Amygdala (tissue), 56 donors: ENCODE measurements at regions not wholly inside any gene's neighbourhood (a gene's known extent, or its start where the extent isn't known, plus 50 kb on each side); places are given as distances from the start of the nearest gene placed in this dataset.

ENCODE experiments used
- DNase-seq, 56 donors: peaks; one replicate each; lab custom pipeline; 2025; lab: John Stamatoyannopoulos, UW

GRCh38 chr22:34122042-34122441 lies 201.8 kb upstream of the LARGE1 start:
- DNase-seq = no peak

GRCh38 chr22:34129691-34130486 lies 209.6 kb upstream of the LARGE1 start:
- no peak for DNase-seq

- DNase-seq = no peak
Observed at GRCh38 chr22:34135749-34136148, 215.5 kb upstream of the LARGE1 start.

DNA sequence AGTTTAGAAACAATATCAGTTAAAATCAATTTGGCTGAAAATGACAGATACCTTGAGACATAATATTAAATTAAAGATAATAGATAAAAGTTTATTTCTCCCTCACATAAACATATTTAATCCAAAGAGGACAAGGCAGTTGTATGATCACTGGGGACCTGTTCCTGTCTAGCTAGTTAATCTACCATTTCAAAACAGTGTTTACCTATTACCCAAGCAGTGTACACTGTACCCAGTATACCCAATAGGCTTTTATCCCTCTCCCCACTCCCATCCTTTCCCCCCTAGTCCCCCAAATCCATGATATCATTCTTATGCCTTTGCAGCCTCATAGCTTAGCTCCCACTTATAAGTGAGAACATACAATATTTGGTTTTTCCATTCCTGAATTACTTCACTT lies 229.7 kb upstream of the LARGE1 start:
- no peak for DNase-seq

DNA sequence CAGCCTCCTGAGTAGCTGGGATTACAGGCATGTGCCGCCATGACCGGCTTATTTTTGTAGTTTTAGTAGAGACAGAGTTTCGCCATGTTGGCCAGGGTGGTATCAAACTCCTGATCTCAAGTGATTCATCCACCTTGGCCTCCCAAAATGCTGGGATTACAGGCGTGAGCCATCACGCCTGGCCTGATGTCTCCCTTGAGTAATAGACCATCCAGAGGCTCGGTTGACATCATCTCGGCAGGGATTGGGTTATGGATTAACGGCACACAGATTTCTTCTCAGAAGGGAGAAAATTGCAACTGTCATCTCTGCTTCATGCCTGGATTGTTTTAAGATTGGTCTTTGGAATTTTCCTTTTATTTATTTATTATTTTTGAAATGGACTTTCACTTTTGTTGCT lies 239.2 kb upstream of the LARGE1 start:
- no peak for DNase-seq

DNA sequence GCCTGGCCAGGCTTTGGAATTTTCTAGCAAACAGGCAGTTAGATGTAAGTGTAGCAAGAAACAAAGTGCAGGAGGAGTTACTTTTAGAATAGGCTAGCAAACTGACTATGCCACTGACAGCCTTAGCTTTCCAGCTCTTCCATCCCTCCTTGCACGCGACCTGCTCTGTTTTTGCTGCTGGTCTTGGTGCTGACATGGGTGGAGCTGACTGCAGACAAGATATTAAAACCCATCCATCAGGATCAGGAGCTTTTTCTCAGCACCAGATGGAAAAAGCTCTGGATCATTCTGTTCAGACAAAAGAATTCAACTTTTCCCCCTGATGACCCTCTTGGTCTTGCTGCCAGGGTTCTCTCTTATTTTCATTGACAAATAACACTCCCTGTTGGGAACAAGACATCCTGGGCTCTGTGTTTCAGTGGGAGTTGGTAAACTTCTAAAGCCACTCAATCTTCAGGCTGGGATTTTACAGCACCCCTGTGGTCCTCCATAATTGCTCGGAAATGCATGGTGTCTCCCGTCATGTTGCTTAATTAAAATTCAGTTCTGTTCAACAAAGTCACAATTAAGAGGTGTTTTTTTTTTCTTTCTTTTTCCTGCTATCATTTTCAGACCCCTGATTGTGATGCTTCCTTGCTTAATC lies 240.0 kb upstream of the LARGE1 start:
- no peak for DNase-seq

DNA sequence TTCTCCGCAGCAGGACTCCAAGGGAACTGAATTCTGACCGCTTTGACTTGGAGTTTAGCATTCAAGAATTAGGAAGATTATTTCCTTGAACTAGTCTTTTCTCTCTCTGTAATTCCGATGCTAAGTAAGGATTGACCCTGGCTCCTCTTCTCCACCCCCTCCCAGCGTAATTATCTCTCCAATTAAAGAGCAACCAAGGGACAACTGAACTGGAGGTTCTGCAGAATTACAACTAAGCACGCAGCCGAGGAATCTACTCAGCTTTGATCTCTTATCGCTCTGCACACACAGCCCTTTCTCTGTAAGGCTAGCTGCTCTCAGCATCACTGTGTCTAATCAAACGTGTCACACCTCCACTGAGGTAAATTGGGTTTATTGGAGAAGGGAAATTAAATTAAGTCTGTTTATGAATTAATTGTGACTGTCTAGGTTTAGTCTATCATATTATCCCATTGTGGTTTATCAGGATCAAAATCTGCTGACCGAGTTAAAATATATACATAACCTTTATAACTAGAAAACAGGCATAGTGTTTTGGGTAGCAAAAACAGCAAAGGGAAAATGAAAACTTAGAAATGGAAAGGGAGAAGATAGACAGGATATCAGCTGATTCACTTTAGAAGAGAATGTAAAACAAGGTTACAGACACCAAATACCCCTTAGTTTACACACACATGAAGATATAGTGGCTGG lies 241.3 kb upstream of the LARGE1 start:
- no peak for DNase-seq

GRCh38 chr22:34198976-34199375 lies 278.7 kb upstream of the LARGE1 start:
- no peak for DNase-seq

DNA sequence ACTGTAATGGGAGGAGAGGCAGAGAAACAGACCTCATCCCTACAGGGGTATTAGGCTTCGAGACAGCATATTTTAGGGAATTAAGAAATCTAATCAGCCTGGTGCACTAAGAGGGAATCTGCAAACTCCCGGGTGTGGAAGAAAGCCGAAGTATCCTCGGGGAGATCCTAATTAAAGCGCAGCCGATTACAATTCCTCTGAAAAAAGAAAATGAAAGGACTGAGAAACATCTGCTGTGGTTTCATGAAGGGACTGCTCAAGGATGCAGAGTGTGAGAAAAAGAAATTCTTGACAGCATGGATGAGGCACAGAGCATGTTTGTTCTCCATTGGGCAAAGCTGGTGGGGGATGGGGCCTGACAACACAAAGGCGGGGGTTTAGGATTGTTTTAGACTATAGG lies 290.0 kb upstream of the LARGE1 start:
- DNase-seq = peak in 2 of 56 donors; percentile 0 to 3

- DNase-seq = no peak
Observed at GRCh38 chr22:34214372-34214771, 294.1 kb upstream of the LARGE1 start.

DNA sequence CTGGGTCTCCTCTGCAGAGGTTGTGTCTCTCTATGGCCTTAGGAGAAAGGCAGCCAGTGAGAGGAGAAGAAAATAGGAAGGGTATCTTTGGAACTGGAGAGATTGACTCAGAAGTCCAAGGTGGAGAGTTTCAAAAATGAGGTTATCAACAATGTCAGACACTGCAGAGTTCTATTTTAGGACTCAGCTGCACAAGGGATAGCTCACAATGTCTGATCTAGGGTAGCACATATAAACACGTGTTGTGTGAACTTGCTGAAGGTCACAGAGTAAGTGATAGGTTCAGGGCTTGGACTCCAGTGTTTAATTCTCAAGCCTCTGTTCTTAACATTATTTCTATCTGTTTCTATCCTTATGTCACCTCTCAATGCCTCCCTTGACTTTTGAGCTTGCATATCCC lies 305.0 kb upstream of the LARGE1 start:
- no peak for DNase-seq

GRCh38 chr22:34236527-34236926 lies 316.3 kb upstream of the LARGE1 start:
- DNase-seq = peak in 2 of 56 donors; percentile 0 to 7

- DNase-seq = no peak
Observed at GRCh38 chr22:34239421-34239820, 319.1 kb upstream of the LARGE1 start.

DNA sequence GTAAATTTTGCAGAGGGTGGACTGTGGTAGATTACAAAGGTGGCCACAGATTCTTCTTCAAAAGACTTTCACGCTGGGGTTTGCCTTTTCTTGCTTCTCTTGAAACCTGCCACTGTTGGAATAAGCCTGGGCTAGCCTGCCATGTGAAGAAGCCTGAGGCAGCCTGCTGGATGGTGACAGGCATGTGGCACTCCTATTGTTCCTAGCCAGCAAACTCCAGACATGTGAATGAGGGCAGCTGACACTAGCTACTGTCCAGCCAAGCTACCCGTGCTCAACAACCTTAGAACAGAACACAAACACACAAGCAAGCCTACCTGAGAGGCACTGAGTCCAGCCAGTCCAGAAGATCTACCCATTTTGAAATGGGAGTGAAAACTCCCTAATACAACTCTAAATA lies 322.7 kb upstream of the LARGE1 start:
- DNase-seq = no peak

DNA sequence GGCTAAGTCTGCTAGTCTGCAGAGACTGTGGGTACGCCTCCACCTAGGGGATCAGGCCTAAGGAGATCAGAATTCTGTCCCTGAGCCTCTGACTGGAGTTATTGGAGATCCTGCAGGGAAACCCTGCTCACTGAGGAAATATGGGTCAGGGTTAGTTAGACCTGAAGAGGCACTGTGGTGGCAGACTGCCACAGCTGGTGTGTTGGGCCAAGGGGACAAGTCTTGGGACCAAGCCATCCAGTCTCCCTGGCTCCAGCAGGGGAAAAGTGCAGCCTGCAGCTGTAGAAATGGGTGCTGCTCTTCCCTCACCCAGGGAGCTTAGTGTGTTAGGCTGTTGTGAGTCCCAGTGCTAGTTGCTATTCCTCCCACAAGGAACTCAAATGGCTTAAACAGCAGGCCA lies 334.8 kb upstream of the LARGE1 start:
- no peak for DNase-seq

DNA sequence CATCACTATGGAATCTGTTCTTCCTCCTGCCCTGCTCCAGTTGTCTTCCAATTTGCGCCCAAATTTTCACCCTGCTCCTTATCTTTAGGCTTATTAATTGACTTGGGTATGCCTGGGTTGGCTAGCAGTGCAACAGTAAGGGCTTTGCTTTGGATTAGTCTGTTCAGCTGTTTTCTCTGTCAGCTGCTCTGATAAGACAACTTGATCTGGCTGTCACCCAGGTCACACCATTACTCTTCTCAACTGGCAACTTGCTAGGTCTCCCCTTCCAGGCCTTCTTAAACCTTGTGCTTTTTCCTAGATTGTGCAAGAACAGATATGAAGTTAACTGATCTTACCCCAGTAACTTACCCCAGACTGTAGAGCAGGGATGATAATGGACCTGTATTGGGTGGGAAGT lies 357.8 kb upstream of the LARGE1 start:
- DNase-seq = no peak

GRCh38 chr22:34281738-34282137 lies 361.5 kb upstream of the LARGE1 start:
- DNase-seq = no peak

- DNase-seq = no peak
Observed at GRCh38 chr22:34283844-34284243, 363.6 kb upstream of the LARGE1 start.

DNA sequence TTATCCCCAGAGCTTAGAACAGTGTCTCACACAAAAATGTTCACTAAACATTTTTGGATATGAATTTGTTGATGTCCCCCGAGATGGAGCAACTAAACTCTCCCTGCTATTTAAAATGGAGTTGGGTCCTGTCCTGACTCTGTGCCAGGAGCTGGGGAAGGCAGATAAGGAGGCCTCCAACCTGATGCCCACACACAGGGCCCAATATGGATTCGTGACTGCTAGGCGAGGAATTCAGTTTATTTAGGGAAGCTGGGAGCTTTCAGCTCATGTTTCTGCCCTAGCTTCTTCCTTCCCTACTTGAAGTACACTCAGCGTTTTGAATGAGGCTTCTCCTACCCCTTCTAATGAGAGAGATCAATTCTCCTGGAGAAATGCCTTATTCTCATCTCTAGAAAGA lies 373.0 kb upstream of the LARGE1 start:
- no peak for DNase-seq

- DNase-seq = no peak
Observed at GRCh38 chr22:34294476-34294875, 374.2 kb upstream of the LARGE1 start.

GRCh38 chr22:34294986-34295385 lies 374.7 kb upstream of the LARGE1 start:
- no peak for DNase-seq

- DNase-seq = no peak
Observed at GRCh38 chr22:34296461-34296860, 376.2 kb upstream of the LARGE1 start.
